ENCODE measurements at regions not wholly inside any gene's neighbourhood (a gene's known extent, or its start where the extent isn't known, plus 50 kb on each side); places are given as distances from the start of the nearest gene placed in this dataset.
"Not testable (repeated sequence)": the region's sequence is repeated elsewhere in the genome, so short reads cannot be mapped to it uniquely, and the experiment has no call there.

GRCh38 chr1:95655321-95656020, 421.5 kb downstream of the RWDD3 start:
- Mint-ChIP-seq H3K27me3 (ENCODE audit: low read depth) (no peaks in the 10 kb centered on the region), H3K4me1 (ENCODE audit: low read depth) (no peaks in the 10 kb centered on the region), H3K36me3 (ENCODE audit: low read depth) (no peaks in the 10 kb centered on the region), H3K27ac (no peak overlapping the region), H3K9me3 (peaks cover 30% of the 10 kb centered on the region), H3K4me3 (ENCODE audit: low read depth) (no peak overlapping the region)
- intact Hi-C loops (cut with micrococcal nuclease), result no loop called here
- DNase-seq (ENCODE audit: low spot score), result no peak

- Mint-ChIP-seq H3K27ac (no peak overlapping the region), H3K4me3 (ENCODE audit: low read depth) (no peak overlapping the region), H3K36me3 (ENCODE audit: low read depth) (no peaks in the 10 kb centered on the region), H3K27me3 (ENCODE audit: low read depth) (no peaks in the 10 kb centered on the region), H3K4me1 (ENCODE audit: low read depth) (no peaks in the 10 kb centered on the region), H3K9me3 (peaks cover 29% of the 10 kb centered on the region)
- no peak for DNase-seq (ENCODE audit: low spot score)
- intact Hi-C loops (cut with micrococcal nuclease), result no loop called here
Measured at GRCh38 chr1:95657248-95657647, 423.2 kb downstream of the RWDD3 start.

DNA sequence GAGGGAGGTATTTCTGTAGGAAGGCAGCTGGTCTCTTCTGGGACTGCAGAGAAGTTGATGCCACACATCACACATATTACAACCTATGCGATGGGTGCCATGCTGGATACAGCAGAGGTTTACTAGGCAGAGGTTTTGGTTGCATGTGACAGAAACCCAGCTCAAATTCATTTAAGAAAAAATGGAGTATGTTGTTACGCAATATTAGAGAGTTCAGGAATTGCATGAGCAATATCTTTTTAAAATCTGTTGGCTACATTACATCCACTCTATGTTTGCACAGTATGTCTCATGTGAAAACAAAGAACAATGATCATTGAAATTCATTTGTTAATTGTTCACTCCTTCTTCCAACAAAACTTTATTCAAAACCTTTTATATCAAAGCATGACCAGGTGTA, 425.2 kb downstream of the RWDD3 start:
- no peak overlapping the region for H3K27ac Mint-ChIP-seq
- no peak for DNase-seq (ENCODE audit: low spot score)
- intact Hi-C loops (cut with micrococcal nuclease), result no loop called here
- no peak overlapping the region for H3K4me3 Mint-ChIP-seq (ENCODE audit: low read depth)
- H3K9me3 Mint-ChIP-seq, result peaks cover 33% of the 10 kb centered on the region
- H3K27me3 Mint-ChIP-seq (ENCODE audit: low read depth), result no peaks in the 10 kb centered on the region
- H3K36me3 Mint-ChIP-seq (ENCODE audit: low read depth), result no peaks in the 10 kb centered on the region
- no peaks in the 10 kb centered on the region for H3K4me1 Mint-ChIP-seq (ENCODE audit: low read depth)

DNA sequence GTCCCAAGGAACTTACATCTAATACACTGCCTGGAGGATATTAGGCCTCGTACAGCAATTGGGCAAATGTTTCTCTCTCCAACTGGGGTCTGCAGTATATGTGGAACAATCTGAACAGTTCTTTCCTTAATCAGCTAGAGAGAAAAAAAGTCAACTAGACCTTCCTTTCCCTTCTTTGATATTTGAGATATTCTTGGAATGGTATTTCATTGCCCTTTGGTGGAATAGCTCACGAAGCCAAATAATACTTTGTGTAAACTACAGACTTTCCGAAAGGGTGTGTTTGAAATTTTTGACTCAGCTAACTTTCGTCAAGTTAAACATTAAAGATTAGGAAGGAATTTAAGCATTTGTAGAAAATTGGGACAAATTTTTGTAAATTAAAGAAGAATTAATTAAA, 425.6 kb downstream of the RWDD3 start:
- Mint-ChIP-seq H3K9me3 (peaks cover 36% of the 10 kb centered on the region), H3K27ac (no peak overlapping the region), H3K36me3 (ENCODE audit: low read depth) (no peaks in the 10 kb centered on the region), H3K4me1 (ENCODE audit: low read depth) (no peaks in the 10 kb centered on the region), H3K27me3 (ENCODE audit: low read depth) (no peaks in the 10 kb centered on the region), H3K4me3 (ENCODE audit: low read depth) (no peak overlapping the region)
- DNase-seq (ENCODE audit: low spot score), result no peak
- intact Hi-C loops (cut with micrococcal nuclease), result no loop called here

DNA sequence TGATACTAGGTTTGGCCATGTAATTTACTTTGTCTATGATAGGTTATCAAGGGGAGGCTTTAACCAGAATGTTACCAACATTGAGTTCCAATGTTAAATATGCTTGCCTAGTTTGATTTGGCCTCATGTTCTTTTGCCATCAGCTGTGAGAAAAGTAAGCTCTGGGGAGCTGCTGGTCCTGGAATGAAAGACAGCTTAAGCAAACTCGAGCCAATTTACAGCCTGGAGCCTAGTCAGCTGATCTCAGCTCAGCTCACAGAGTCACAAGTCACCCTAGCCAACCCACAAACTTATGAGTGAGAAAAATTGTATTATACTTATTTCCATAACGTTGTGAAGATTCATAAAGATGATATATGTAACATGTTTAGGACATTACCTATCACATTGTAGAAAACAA, 426.7 kb downstream of the RWDD3 start:
- H3K4me3 Mint-ChIP-seq (ENCODE audit: low read depth), result no peak overlapping the region
- intact Hi-C loops (cut with micrococcal nuclease), result no loop called here
- no peaks in the 10 kb centered on the region for H3K27me3 Mint-ChIP-seq (ENCODE audit: low read depth)
- H3K27ac Mint-ChIP-seq, result no peak overlapping the region
- H3K9me3 Mint-ChIP-seq, result peaks cover 38% of the 10 kb centered on the region
- DNase-seq (ENCODE audit: low spot score), result no peak
- H3K36me3 Mint-ChIP-seq (ENCODE audit: low read depth), result no peaks in the 10 kb centered on the region
- no peaks in the 10 kb centered on the region for H3K4me1 Mint-ChIP-seq (ENCODE audit: low read depth)

DNA sequence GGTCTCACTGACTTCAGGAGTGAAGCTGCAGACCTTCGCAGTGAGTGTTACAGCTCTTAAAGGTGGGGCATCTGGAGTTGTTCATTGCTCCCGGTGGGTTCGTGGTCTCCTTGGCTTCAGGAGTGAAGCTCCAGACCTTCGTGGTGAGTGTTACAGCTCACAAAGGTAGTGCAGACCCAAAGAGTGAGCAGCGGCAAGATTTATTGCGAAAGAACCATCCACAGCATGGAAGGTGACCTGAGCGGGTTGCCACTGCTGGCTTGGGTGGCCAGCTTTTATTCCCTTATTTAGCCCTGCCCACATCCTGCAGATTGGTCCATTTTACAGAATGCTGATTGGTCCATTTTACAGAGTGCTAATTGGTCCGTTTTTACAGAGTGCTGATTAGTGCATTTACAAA, 429.5 kb downstream of the RWDD3 start:
- H3K27me3 Mint-ChIP-seq (ENCODE audit: low read depth); H3K36me3 Mint-ChIP-seq (ENCODE audit: low read depth); DNase-seq (ENCODE audit: low spot score); H3K4me1 Mint-ChIP-seq (ENCODE audit: low read depth); H3K4me3 Mint-ChIP-seq (ENCODE audit: low read depth); H3K27ac Mint-ChIP-seq; intact Hi-C loops (cut with micrococcal nuclease): not testable (repeated sequence)
- peaks cover 29% of the 10 kb centered on the region for H3K9me3 Mint-ChIP-seq

DNA sequence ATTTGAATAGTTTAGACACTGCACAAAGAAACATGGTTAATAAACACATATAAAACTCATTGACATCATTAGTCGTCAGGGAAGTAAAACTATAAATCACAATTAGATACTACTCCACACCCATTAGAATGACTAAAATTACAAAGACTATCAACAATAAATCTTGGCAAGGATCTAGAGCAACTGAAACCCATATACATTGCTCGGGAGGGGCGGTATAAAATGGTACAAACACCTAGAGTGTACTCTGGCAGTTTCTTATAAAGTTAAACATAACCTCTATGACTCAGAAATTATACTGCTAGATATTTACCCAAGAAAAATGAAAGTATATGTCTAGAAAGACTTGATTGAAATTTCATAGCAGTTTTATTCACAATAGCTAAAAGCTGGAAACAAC, 434.2 kb downstream of the RWDD3 start:
- Mint-ChIP-seq H3K4me1 (ENCODE audit: low read depth) (no peaks in the 10 kb centered on the region), H3K4me3 (ENCODE audit: low read depth) (no peak overlapping the region), H3K27ac (no peak overlapping the region), H3K27me3 (ENCODE audit: low read depth) (no peaks in the 10 kb centered on the region), H3K36me3 (ENCODE audit: low read depth) (no peaks in the 10 kb centered on the region), H3K9me3 (peaks cover 19% of the 10 kb centered on the region)
- intact Hi-C loops (cut with micrococcal nuclease), result no loop called here
- DNase-seq (ENCODE audit: low spot score), result no peak

GRCh38 chr1:95669638-95670037, 435.6 kb downstream of the RWDD3 start:
- H3K4me3 Mint-ChIP-seq (ENCODE audit: low read depth); DNase-seq (ENCODE audit: low spot score); H3K27ac Mint-ChIP-seq; H3K27me3 Mint-ChIP-seq (ENCODE audit: low read depth); H3K36me3 Mint-ChIP-seq (ENCODE audit: low read depth); H3K4me1 Mint-ChIP-seq (ENCODE audit: low read depth); intact Hi-C loops (cut with micrococcal nuclease): not testable (repeated sequence)
- H3K9me3 Mint-ChIP-seq, result peaks cover 22% of the 10 kb centered on the region

DNA sequence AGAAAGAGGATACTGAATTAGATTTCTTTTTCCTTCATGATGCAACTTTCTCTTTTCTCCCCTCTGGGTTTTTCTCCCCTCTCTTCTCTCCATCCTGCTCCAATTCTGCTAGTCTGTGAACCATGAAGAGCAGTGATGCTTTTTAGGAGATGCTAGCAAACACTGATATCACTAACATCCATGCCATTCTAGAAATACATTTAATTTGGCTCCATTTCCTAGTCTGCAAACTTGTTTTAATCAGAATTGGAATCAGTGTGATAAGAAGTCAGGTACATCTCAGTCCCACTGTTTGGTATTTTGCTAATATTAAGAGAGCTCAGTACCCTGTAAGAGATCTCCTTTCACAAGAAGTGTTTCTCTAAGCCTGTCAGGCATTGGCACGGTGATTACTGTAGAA, 437.1 kb downstream of the RWDD3 start:
- Mint-ChIP-seq H3K4me3 (ENCODE audit: low read depth) (no peak overlapping the region), H3K9me3 (peaks cover 22% of the 10 kb centered on the region), H3K4me1 (ENCODE audit: low read depth) (no peaks in the 10 kb centered on the region), H3K36me3 (ENCODE audit: low read depth) (no peaks in the 10 kb centered on the region), H3K27ac (no peak overlapping the region), H3K27me3 (ENCODE audit: low read depth) (no peaks in the 10 kb centered on the region)
- intact Hi-C loops (cut with micrococcal nuclease), result no loop called here
- DNase-seq (ENCODE audit: low spot score), result no peak

DNA sequence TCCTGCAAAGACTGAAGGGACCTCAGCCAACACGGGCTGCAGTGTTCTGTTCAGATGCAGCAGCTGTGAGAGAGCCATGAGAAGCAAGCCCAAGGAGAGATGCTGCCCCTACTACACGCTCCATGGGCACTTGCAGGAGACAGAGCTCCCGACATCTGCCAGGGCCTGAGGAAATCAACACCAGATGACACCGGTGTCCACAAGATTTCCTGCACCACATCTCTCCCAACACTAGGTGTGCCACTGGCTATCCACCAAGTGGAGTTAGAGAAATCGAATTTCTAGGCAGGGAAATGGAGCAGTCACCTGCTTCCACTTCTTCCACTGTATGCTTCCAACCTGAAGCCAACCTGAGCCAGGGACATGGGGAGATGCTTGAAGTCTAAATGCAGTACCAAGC, 445.3 kb downstream of the RWDD3 start:
- intact Hi-C loops (cut with micrococcal nuclease), result no loop called here
- DNase-seq (ENCODE audit: low spot score), result no peak
- Mint-ChIP-seq H3K27ac (no peak overlapping the region), H3K36me3 (ENCODE audit: low read depth) (no peaks in the 10 kb centered on the region), H3K27me3 (ENCODE audit: low read depth) (no peaks in the 10 kb centered on the region), H3K9me3 (peaks cover 10% of the 10 kb centered on the region), H3K4me1 (ENCODE audit: low read depth) (no peaks in the 10 kb centered on the region), H3K4me3 (ENCODE audit: low read depth) (no peak overlapping the region)

GRCh38 chr1:95685081-95685480, 451.1 kb downstream of the RWDD3 start:
- Mint-ChIP-seq H3K27me3 (ENCODE audit: low read depth) (no peaks in the 10 kb centered on the region), H3K4me3 (ENCODE audit: low read depth) (no peak overlapping the region), H3K9me3 (peaks cover 3% of the 10 kb centered on the region), H3K36me3 (ENCODE audit: low read depth) (no peaks in the 10 kb centered on the region), H3K27ac (no peak overlapping the region), H3K4me1 (ENCODE audit: low read depth) (no peaks in the 10 kb centered on the region)
- DNase-seq (ENCODE audit: low spot score), result no peak
- intact Hi-C loops (cut with micrococcal nuclease), result no loop called here

DNA sequence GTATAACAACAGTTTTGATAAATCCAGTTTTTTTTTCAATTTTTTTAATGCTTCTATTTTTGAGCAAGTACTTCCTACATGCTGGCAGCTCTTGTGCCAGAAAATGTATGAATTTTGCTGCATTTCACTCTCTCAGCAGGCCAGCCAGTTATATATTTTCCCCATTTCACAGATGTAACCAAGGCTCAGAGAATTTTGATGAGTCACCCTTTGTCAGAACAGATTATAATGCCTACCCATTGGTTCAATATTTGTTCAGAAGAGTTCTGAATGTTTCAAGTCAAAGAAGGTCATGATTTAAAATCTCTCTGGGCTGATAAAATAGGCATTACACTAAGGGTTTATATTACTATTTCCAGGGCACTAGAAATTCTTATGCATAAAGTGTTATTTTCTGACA, 452.2 kb downstream of the RWDD3 start:
- intact Hi-C loops (cut with micrococcal nuclease), result no loop called here
- H3K36me3 Mint-ChIP-seq (ENCODE audit: low read depth), result no peaks in the 10 kb centered on the region
- H3K4me1 Mint-ChIP-seq (ENCODE audit: low read depth), result no peaks in the 10 kb centered on the region
- DNase-seq (ENCODE audit: low spot score), result no peak
- no peak overlapping the region for H3K27ac Mint-ChIP-seq
- H3K4me3 Mint-ChIP-seq (ENCODE audit: low read depth), result no peak overlapping the region
- peaks cover 9% of the 10 kb centered on the region for H3K9me3 Mint-ChIP-seq
- H3K27me3 Mint-ChIP-seq (ENCODE audit: low read depth), result no peaks in the 10 kb centered on the region

- no peak overlapping the region for H3K4me3 Mint-ChIP-seq (ENCODE audit: low read depth)
- no peaks in the 10 kb centered on the region for H3K27me3 Mint-ChIP-seq (ENCODE audit: low read depth)
- no peaks in the 10 kb centered on the region for H3K36me3 Mint-ChIP-seq (ENCODE audit: low read depth)
- intact Hi-C loops (cut with micrococcal nuclease), result no loop called here
- H3K27ac Mint-ChIP-seq, result no peak overlapping the region
- H3K4me1 Mint-ChIP-seq (ENCODE audit: low read depth), result no peaks in the 10 kb centered on the region
- DNase-seq (ENCODE audit: low spot score), result no peak
- H3K9me3 Mint-ChIP-seq, result peaks cover 42% of the 10 kb centered on the region
Measured at GRCh38 chr1:95699149-95699953, 465.3 kb downstream of the RWDD3 start.

All from activated T-helper 2 cell treated with anti-CD3 and anti-CD28 coated beads, Interferon-gamma antibody, Interleukin-2, Interleukin-4, amounts not matched to agents 10 μg/mL and 5 μg/mL and 100 μg/mL, durations not matched to agents 14 hours and 24 hours and 36 hours (primary cell).